CD4-positive, alpha-beta memory T cell (primary cell): ENCODE measurements at regions not wholly inside any gene's neighbourhood (a gene's known extent, or its start where the extent isn't known, plus 50 kb on each side); places are given as distances from the start of the nearest gene placed in this dataset.

Experiments
- CTCF ChIA-PET: fragments of 350-600 bp; sonication (Branson Sonifier 250); formaldehyde crosslinking; loops from one replicate; lab custom pipeline; 2021; ENCODE audit warnings: inconsistent platforms; ENCODE audit not compliant: partially characterized antibody; lab: Charles Lee
- POLR2A ChIA-PET: fragments of 350-600 bp; sonication (Branson Sonifier 250); formaldehyde crosslinking; loops from one replicate; lab custom pipeline; 2021; ENCODE audit not compliant: partially characterized antibody; lab: Charles Lee
- DNase-seq, 5 donors: peaks; one replicate each; pipeline versions ENCODE4 v3.0.0 to v3.0.0-alpha.2; 2020 to 2022; ENCODE audit warnings: mixed read lengths in 1 of 5
- H3K27ac ChIP-seq: one replicate; pipeline ENCODE4 v1.7.0; 2013; ENCODE audit warnings: low read depth, low read length
- H3K27me3 ChIP-seq: 2 replicates; pipeline ENCODE4 v1.7.0; 2013; ENCODE audit warnings: mild to moderate bottlenecking, low read length, moderate library complexity; ENCODE audit not compliant: insufficient read depth
- H3K36me3 ChIP-seq: 2 replicates; pipeline ENCODE4 v1.7.0; 2013; ENCODE audit warnings: mild to moderate bottlenecking, low read length, moderate library complexity; ENCODE audit not compliant: insufficient read depth
- H3K4me1 ChIP-seq: 2 replicates; pipeline ENCODE4 v1.7.0; 2013; ENCODE audit warnings: mild to moderate bottlenecking, low read length, moderate library complexity; ENCODE audit not compliant: insufficient read depth
- H3K4me3 ChIP-seq, 2 donors: one replicate each; pipeline ENCODE4 v1.7.0; 2013; ENCODE audit warnings: low read length in 2 of 2, mild to moderate bottlenecking in 1 of 2
- H3K9me3 ChIP-seq, 2 donors: one replicate each; pipeline ENCODE4 v1.7.0; 2013; ENCODE audit warnings: low read length in 2 of 2, control low read depth in 1 of 2; ENCODE audit not compliant: control insufficient read depth in 1 of 2
- H3K27ac Mint-ChIP-seq, 7 donors: one replicate each; pipeline ENCODE4 v1.8.0; 2020 to 2021; ENCODE audit warnings: mixed read lengths in 7 of 7, mild to moderate bottlenecking in 6 of 7, inconsistent platforms in 3 of 7, moderate library complexity in 3 of 7
- H3K27me3 Mint-ChIP-seq, 2 donors: one replicate each; pipeline ENCODE4 v1.8.0; 2020 to 2021; ENCODE audit warnings: mixed read lengths in 2 of 2
- H3K36me3 Mint-ChIP-seq, 2 donors: one replicate each; pipeline ENCODE4 v1.8.0; 2020 to 2021; ENCODE audit warnings: mixed read lengths in 2 of 2, inconsistent platforms in 1 of 2, mild to moderate bottlenecking in 1 of 2
- H3K4me1 Mint-ChIP-seq, 4 donors: one replicate each; pipeline ENCODE4 v1.8.0; 2020 to 2021; ENCODE audit warnings: mixed read lengths in 4 of 4, mild to moderate bottlenecking in 1 of 4
- H3K4me3 Mint-ChIP-seq, 8 donors: one replicate each; pipeline ENCODE4 v1.8.0; 2020 to 2021; ENCODE audit warnings: mixed read lengths in 8 of 8, mild to moderate bottlenecking in 7 of 8, moderate library complexity in 6 of 8, inconsistent platforms in 3 of 8
- H3K9me3 Mint-ChIP-seq, 8 donors: one replicate each; pipeline ENCODE4 v1.8.0; 2020 to 2021; ENCODE audit warnings: mixed read lengths in 8 of 8, mild to moderate bottlenecking in 5 of 8, inconsistent platforms in 3 of 8, moderate library complexity in 1 of 8
- intact Hi-C: fragments of 100-400 bp; cut with micrococcal nuclease; formaldehyde crosslinking; loops from one replicate; pipeline ENCODE4 v1.15.1; 2023

- CTCF ChIA-PET, result no interaction called here
- POLR2A ChIA-PET, result no interaction called here
- no peak overlapping the region for H3K27ac Mint-ChIP-seq
Measured at GRCh38 chr6:159513914-159514313, 179.1 kb downstream of the SOD2 start.

GRCh38 chr6:159513074-159513720, 179.8 kb downstream of the SOD2 start:
- no peak for DNase-seq
- Histone ChIP-seq H3K4me3 (no peak overlapping the region), H3K27me3 (no peaks in the 10 kb centered on the region), H3K4me1 (no peaks in the 10 kb centered on the region), H3K27ac (no peak overlapping the region), H3K9me3 (no peaks in the 10 kb centered on the region), H3K36me3 (no peaks in the 10 kb centered on the region)
- H3K9me3 Mint-ChIP-seq, result peaks cover 2 to 27% (median 11%) of the 10 kb centered on the region in 8 donors
- peaks cover 10% of the 10 kb centered on the region in 2 donors for H3K27me3 Mint-ChIP-seq
- H3K4me3 Mint-ChIP-seq, result no peak overlapping the region
- intact Hi-C loops, result no loop called here
- H3K4me1 Mint-ChIP-seq, result no peaks in the 10 kb centered on the region
- no peak overlapping the region for H3K27ac Mint-ChIP-seq
- POLR2A ChIA-PET, result no interaction called here
- CTCF ChIA-PET, result no interaction called here
- no peaks in the 10 kb centered on the region for H3K36me3 Mint-ChIP-seq

More at GRCh38 chr6:159513914-159514313, 179.1 kb downstream of the SOD2 start:
- Histone ChIP-seq H3K27me3 (no peaks in the 10 kb centered on the region), H3K36me3 (no peaks in the 10 kb centered on the region), H3K27ac (no peak overlapping the region), H3K9me3 (no peaks in the 10 kb centered on the region), H3K4me3 (no peak overlapping the region), H3K4me1 (no peaks in the 10 kb centered on the region)
- Mint-ChIP-seq H3K4me3 (no peak overlapping the region), H3K9me3 (peaks cover 4 to 33% (median 12%) of the 10 kb centered on the region in 8 donors), H3K27me3 (peaks cover 10 to 12% of the 10 kb centered on the region in 2 donors), H3K36me3 (no peaks in the 10 kb centered on the region), H3K4me1 (no peaks in the 10 kb centered on the region)
- DNase-seq, result no peak
- intact Hi-C loops, result no loop called here

DNA sequence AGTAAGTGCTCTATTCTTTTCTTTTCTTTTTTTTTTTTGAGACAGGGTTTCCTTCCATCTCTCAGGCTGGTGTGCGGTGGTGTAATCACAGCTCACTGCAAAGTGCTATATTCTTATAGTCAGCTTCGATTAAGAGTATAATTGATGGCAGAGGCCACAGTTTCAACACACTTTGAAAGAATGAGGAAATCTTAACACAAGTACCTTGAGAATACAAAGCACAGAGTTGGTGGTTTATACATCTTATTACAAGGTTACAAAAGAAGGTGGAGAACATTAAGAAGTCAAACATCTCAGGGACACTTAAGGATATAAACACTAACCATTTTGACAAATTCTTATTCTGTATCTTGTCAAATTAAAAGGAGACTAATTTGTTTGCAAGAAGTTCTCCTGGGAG, 180.5 kb downstream of the SOD2 start:
- no peak overlapping the region for H3K4me3 Mint-ChIP-seq
- no peaks in the 10 kb centered on the region for H3K36me3 ChIP-seq
- POLR2A ChIA-PET, result no interaction called here
- DNase-seq, result no peak
- H3K27ac Mint-ChIP-seq, result no peak overlapping the region
- no peak overlapping the region for H3K27ac ChIP-seq
- no peaks in the 10 kb centered on the region for H3K4me1 ChIP-seq
- peaks cover 2 to 20% (median 8%) of the 10 kb centered on the region in 8 donors for H3K9me3 Mint-ChIP-seq
- H3K4me1 Mint-ChIP-seq, result no peaks in the 10 kb centered on the region
- H3K27me3 ChIP-seq, result no peaks in the 10 kb centered on the region
- H3K36me3 Mint-ChIP-seq, result no peaks in the 10 kb centered on the region
- no peaks in the 10 kb centered on the region for H3K9me3 ChIP-seq
- no peak overlapping the region for H3K4me3 ChIP-seq
- intact Hi-C loops, result no loop called here
- H3K27me3 Mint-ChIP-seq, result peaks cover 7 to 10% of the 10 kb centered on the region in 2 donors
- CTCF ChIA-PET, result no interaction called here

GRCh38 chr6:159512104-159512503, 180.9 kb downstream of the SOD2 start:
- H3K36me3 ChIP-seq, result no peaks in the 10 kb centered on the region
- H3K36me3 Mint-ChIP-seq, result no peaks in the 10 kb centered on the region
- H3K4me1 ChIP-seq, result no peaks in the 10 kb centered on the region
- no peak for DNase-seq
- H3K4me3 Mint-ChIP-seq, result no peak overlapping the region
- H3K4me3 ChIP-seq, result no peak overlapping the region
- no peak overlapping the region for H3K27ac ChIP-seq
- intact Hi-C loops, result no loop called here
- ChIA-PET POLR2A (no interaction called here), CTCF (no interaction called here)
- H3K9me3 Mint-ChIP-seq, result peaks cover 2 to 17% (median 8%) of the 10 kb centered on the region in 8 donors
- H3K9me3 ChIP-seq, result no peaks in the 10 kb centered on the region
- H3K27ac Mint-ChIP-seq, result no peak overlapping the region
- H3K4me1 Mint-ChIP-seq, result no peaks in the 10 kb centered on the region
- H3K27me3 Mint-ChIP-seq, result peaks cover 7 to 10% of the 10 kb centered on the region in 2 donors
- no peaks in the 10 kb centered on the region for H3K27me3 ChIP-seq

DNA sequence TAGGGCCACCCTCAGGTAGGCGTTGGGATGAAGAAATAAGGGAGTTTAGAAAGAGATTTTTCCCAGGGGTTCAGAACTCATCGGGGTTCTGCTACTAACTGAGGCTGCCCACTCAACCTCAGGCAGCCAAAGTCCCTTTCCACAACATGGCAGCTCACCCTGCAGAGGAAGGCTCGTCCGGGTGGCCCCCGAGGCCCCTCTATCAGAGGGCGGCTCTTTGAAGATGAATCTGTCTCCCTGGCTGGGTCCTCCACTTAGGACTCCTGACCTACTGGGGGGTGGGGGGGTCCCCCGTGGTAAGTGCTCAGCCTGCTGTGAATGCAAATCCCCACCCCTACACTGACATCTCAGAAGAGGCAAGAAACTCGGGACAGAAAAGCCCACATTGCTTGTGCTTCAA, 182.9 kb downstream of the SOD2 start:
- intact Hi-C loops, result no loop called here
- no peak overlapping the region for H3K27ac Mint-ChIP-seq
- no peaks in the 10 kb centered on the region for H3K4me1 ChIP-seq
- H3K4me3 Mint-ChIP-seq, result peak overlapping the region in 1 of 8 donors; percentile 17
- no peaks in the 10 kb centered on the region for H3K27me3 ChIP-seq
- H3K9me3 ChIP-seq, result no peaks in the 10 kb centered on the region
- peaks cover 4 to 5% of the 10 kb centered on the region in 2 donors for H3K27me3 Mint-ChIP-seq
- H3K9me3 Mint-ChIP-seq, result peaks cover 0 to 3% (median 0%) of the 10 kb centered on the region in 8 donors
- DNase-seq, result no peak
- POLR2A ChIA-PET, result no interaction called here
- no peaks in the 10 kb centered on the region for H3K36me3 ChIP-seq
- no peaks in the 10 kb centered on the region for H3K4me1 Mint-ChIP-seq
- H3K36me3 Mint-ChIP-seq, result no peaks in the 10 kb centered on the region
- CTCF ChIA-PET, result no interaction called here
- H3K27ac ChIP-seq, result no peak overlapping the region
- no peak overlapping the region for H3K4me3 ChIP-seq

DNA sequence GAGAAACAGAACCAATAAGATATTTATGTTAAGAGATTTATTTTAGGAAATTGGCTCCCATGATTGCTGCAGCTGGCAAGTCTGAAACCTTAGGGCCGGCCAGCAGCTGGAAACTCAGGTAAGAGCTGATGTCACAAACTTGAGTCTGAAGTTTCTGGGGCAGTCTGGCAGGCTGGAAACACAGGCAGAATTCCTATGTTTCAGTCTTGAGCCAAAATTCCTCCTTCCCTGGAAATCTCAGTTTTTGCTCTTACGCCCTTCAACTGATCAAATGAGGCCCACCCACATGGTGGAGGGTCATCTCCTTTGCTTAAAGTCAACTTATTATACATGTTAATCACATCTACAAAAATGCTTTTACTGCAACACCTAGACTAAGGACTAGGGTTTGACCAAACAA, 184.1 kb downstream of the SOD2 start:
- Mint-ChIP-seq H3K4me3 (no peak overlapping the region), H3K9me3 (peaks cover 0 to 2% (median 0%) of the 10 kb centered on the region in 8 donors), H3K4me1 (no peaks in the 10 kb centered on the region), H3K36me3 (no peaks in the 10 kb centered on the region), H3K27me3 (peaks cover 4 to 5% of the 10 kb centered on the region in 2 donors), H3K27ac (no peak overlapping the region)
- Histone ChIP-seq H3K4me1 (no peaks in the 10 kb centered on the region), H3K36me3 (no peaks in the 10 kb centered on the region), H3K4me3 (no peak overlapping the region), H3K27ac (no peak overlapping the region), H3K27me3 (no peaks in the 10 kb centered on the region), H3K9me3 (no peaks in the 10 kb centered on the region)
- intact Hi-C loops, result no loop called here
- POLR2A ChIA-PET, result no interaction called here
- CTCF ChIA-PET, result no interaction called here
- no peak for DNase-seq

- no peak for DNase-seq
- ChIA-PET CTCF (no interaction called here), POLR2A (no interaction called here)
- H3K9me3 Mint-ChIP-seq, result peaks cover 0 to 5% (median under 1%) of the 10 kb centered on the region in 8 donors
- Histone ChIP-seq H3K27ac (no peak overlapping the region), H3K4me3 (no peak overlapping the region), H3K36me3 (no peaks in the 10 kb centered on the region), H3K4me1 (no peaks in the 10 kb centered on the region), H3K27me3 (no peaks in the 10 kb centered on the region), H3K9me3 (no peaks in the 10 kb centered on the region)
- intact Hi-C loops, result no loop called here
- no peaks in the 10 kb centered on the region for H3K4me1 Mint-ChIP-seq
- no peak overlapping the region for H3K4me3 Mint-ChIP-seq
- no peaks in the 10 kb centered on the region for H3K36me3 Mint-ChIP-seq
- H3K27ac Mint-ChIP-seq, result no peak overlapping the region
- peaks cover 5 to 9% of the 10 kb centered on the region in 2 donors for H3K27me3 Mint-ChIP-seq
Measured at GRCh38 chr6:159506048-159506447, 187.0 kb downstream of the SOD2 start.
